HG02678 (cell line): ENCODE measurements at regions not wholly inside any gene's neighbourhood (a gene's known extent, or its start where the extent isn't known, plus 50 kb on each side); places are given as distances from the start of the nearest gene placed in this dataset.
"Not testable (repeated sequence)": the region's sequence is repeated elsewhere in the genome, so short reads cannot be mapped to it uniquely, and the experiment has no call there.

Experiments
- ATAC-seq: cut with Tn5 transposase; IDR thresholded peaks from one replicate; pipeline ENCODE4 v1.9.1; 2021; ENCODE audit warnings: mild to moderate bottlenecking, moderate library complexity; ENCODE audit not compliant: unreplicated experiment

DNA sequence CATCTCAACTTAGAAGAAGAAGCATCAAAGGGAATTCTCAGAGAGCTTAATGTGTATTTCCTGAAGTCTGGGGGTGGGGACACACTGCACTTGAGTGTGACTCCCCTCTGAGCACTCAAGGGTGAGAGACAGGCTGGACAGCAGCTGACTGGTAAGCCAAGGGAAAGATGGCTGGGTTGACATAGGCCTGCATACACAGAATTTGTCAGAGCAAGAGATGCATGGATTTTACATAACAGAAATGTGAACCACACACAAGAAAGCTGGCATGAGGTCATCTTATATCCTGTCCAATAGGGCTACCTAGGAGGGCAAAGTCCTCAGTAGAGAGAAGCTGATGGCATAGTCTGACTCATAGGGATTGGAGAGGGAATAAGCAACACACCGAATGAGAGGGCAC, 114.3 kb upstream of the EPB41L4A start:
- ATAC-seq = peak; percentile 39

DNA sequence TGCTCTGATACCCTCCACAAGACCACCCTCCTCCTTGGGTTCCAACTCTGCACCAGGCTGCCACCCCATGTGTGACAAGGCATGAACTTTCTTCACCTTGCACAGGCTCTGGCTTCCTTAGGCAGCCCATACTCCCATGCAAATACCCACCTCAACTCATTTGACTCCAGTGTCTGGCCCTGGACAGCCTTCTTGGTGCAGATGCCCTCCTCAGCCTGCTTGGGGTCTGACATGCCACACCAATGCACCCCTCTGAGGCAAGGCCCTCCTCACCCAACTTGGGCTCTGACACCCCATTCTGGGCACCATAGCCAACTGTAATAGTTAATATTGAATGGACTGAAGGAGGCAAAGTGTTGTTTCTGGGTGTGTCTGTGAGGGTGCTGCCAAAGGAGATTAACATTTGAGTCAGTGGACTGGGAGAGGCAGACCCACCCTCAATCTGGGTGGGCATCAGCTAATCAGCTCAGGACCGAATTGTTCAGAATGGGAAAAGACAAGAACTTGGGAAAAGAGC, 115.0 kb upstream of the EPB41L4A start:
- no peak for ATAC-seq

- ATAC-seq = no peak
These were observed 115.7 kb upstream of the EPB41L4A start for GRCh38 chr5:112534611-112535255.

- ATAC-seq = no peak
These were observed 116.3 kb upstream of the EPB41L4A start for GRCh38 chr5:112535356-112535755.

DNA sequence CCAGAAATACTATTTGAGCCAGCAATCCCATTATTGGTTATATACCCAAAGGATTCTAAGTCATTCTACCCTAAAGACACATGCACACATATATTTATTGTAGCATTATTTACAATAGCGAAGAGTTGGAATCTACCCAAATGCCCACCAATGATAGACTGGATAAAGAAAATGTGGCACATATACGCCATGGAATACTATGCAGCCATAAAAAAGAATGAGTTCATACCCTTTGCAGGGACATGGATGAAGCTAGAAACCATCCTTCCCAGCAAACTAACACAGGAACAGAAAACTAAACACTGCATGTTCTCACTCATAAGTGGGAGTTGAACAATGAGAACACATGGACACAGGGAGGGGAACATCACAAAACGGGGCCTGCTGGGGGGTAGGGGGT, 125.5 kb upstream of the EPB41L4A start:
- ATAC-seq = not testable (repeated sequence)

- no peak for ATAC-seq
These were observed 128.0 kb upstream of the EPB41L4A start for GRCh38 chr5:112546946-112547592.

DNA sequence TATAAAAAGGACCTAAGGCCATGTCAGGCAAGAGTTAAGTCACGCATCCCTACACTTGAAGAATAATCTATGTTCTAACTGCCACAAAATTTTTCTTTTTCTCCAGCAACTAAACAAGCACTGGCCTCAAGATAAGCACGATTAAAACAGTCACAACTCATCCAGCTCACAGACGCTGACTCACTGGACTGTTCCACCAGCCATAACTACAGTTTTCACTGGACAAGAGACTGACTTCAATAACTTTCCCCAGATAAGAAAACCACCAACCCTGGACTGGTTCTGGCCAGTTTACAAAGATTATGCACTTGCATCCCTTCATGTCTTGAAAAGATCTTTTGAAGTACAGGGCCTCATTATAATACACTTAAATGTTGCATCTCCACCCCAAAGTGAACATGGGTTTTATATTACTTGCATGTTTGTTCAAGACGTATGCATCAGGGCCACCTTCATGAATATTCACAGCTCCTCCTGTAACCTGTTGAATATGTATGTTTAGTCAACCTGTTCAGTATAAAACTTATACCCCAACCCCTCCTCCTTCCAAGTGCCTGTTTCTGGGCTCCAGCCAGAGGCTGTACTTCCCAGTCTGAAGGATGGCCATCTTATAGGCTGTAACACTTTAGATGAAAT, 129.3 kb upstream of the EPB41L4A start:
- ATAC-seq = no peak

- peak; percentile 56 for ATAC-seq
These were observed 130.1 kb upstream of the EPB41L4A start for GRCh38 chr5:112549127-112549526.

- peak; percentile 28 for ATAC-seq
These were observed 130.6 kb upstream of the EPB41L4A start for GRCh38 chr5:112549605-112550166.

DNA sequence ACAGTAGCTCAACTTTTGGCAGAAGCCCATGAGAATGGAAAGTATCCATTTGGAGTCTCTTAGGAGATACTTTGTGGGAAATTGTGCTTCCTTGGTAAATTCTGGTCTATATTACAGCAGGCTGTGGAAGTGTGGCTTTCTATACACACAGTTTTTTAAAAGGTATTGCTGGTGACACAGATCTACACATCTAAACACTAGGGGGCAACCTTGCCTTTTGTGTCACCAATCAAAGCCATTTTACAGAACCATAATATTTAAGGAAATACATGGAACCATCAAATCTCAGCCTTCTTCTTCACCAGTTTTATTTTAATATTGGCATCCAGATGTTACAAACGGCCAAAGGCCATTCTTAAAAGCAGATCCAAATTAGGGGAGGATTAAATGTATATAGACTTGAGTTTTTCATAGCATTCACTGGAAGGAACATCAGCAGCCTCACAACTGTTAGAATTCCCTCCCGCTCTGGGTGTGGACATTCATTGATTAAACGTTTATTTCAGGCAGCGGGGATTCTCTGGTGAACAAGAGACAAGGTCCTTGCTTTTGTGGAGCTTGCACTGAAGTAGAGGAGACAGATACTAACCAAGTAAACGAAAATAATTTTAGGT, 132.4 kb upstream of the EPB41L4A start:
- peak; percentile 53 for ATAC-seq

DNA sequence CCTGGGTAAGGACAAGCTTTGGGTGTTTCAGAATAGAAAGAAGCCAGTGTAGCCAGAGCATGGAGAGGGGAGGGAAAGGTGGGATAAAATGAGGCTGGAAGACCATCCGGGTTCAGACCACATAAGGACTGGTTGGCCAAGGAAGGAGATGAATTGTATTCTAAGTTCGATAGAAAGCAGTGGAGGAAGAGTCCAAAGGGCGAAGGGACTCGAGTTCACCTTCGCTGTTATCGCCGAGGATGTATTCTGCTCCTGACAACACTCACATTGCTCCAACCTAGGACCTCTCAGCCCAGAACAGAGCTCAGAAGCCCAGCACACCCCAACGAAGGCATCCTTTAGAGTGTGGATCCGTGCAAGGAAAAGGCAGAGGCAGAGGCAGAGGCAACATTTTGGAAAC, 133.1 kb upstream of the EPB41L4A start:
- ATAC-seq = no peak

- no peak for ATAC-seq
These were observed 133.7 kb upstream of the EPB41L4A start for GRCh38 chr5:112552791-112553190.

- ATAC-seq = no peak
These were observed 135.3 kb upstream of the EPB41L4A start for GRCh38 chr5:112554101-112554977.

- no peak for ATAC-seq
These were observed 136.1 kb upstream of the EPB41L4A start for GRCh38 chr5:112555197-112555596.

DNA sequence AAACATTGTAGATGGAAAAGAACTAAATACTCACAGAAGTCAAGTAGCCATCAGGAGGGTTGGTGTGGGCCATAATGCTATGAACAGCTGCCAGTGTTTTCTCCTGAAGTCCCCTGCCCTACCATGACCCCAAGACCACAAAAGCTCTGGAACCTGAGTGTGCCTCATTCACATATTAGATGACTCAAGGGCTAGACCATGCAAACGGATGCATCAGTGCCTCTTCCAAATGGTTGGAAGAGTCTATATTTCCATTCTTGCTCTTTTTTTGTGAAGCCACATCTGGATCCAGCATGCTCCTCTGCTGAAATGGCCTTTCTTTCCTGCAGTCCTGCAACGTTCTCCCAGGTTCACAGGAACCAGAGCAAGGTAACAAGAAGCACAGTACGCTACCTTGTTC, 136.6 kb upstream of the EPB41L4A start:
- ATAC-seq = no peak

DNA sequence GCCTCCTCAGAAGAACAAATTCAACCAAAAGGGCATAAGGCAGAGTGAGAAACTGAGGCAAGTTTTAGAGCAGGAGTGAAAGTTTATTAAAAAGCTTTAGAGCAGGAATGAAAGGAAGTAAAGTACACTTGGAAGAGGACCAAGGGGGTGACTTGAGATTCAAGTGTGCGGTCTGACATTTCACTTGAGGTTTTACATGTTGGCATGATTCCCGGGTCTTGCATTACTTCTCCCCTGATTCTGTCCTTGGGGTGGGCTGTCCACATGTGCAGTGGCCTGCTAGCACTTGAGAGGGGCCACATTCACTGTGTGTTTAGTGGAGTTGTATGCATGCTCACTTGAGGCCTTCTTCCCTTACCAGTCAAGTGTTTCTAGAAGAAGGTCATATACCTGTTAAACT, 140.4 kb upstream of the EPB41L4A start:
- not testable (repeated sequence) for ATAC-seq

GRCh38 chr5:112560371-112560770, 141.3 kb upstream of the EPB41L4A start:
- ATAC-seq = no peak

DNA sequence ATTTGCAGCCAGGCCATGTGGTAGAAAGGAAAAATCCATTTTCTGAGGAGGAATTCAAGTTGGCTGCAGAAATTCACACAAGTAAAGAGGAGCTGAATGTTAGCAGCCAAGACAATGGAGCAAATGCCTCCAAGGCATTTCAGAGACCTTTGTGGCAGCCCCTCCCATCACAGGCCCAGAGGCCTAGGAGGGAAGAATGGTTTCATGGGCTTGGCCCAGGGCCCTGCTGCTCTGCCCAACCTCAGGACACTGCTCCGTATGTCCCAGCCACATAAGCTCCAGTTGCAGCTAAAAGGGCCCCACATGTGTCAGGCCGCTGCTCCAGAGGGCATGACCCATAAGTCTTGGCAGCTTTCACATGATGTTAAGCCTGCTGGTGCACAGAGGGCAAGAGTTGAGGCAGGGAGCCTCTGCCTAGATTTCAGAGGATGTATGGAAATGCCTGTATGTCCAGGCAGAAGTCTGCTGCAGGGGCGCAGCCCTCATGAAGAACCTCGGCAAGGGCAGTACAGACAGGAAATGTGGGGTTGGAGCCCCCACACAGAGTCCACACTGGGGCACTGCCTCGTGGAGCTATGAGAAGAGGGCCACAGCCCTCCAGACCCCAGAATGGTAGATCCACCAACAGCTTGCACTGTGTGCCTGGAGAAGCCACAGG, 144.2 kb upstream of the EPB41L4A start:
- ATAC-seq = no peak

GRCh38 chr5:112566251-112566650, 147.2 kb upstream of the EPB41L4A start:
- ATAC-seq = no peak

DNA sequence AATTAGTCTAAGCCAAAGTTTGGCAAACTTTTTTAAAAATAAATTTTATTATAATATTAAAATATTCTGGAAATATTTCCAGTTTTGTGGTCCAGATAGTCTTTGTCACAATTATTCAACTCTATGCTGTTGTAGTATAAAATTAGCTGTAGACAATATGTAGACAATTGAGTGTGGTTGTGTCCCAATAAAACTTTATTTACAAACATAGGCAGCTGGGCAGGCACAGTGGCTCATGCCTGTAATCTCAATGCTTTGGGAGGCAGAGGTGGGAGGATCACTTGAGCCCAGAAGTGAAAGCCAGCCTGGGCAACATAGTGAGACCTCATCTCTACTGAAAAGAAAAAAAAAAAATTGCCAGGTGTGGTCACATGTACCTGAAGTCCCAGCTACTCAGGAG, 150.5 kb upstream of the EPB41L4A start:
- no peak for ATAC-seq
